HepG2 (cell line): ENCODE measurements at regions not wholly inside any gene's neighbourhood (a gene's known extent, or its start where the extent isn't known, plus 50 kb on each side); places are given as distances from the start of the nearest gene placed in this dataset.

Experiments
- CTCF ChIP-seq: sonication (generic); formaldehyde crosslinking; IDR thresholded peaks from 2 replicates; pipeline ENCODE4 v1.5.0; 2020; ENCODE audit warnings: mild to moderate bottlenecking, missing genetic modification reagents, moderate library complexity
- ETV6 ChIP-seq: sonication (generic); formaldehyde crosslinking; conservative IDR thresholded peaks from 2 replicates; pipeline ENCODE4 v1.4.0; 2020; ENCODE audit warnings: missing genetic modification reagents
- HDAC2 ChIP-seq: sonication (generic); formaldehyde crosslinking; IDR thresholded peaks from 2 replicates; pipeline ENCODE4 v1.4.0; 2020; ENCODE audit warnings: missing genetic modification reagents
- KLF9 ChIP-seq: IDR thresholded peaks from 2 replicates; pipeline ENCODE4 v1.6.1; 2016; ENCODE audit warnings: low read depth
- MAX ChIP-seq: IDR thresholded peaks from 2 replicates; pipeline ENCODE4 v1.6.1; 2012; ENCODE audit warnings: inconsistent platforms
- POGK ChIP-seq: sonication (generic); formaldehyde crosslinking; conservative IDR thresholded peaks from 2 replicates; pipeline ENCODE4 v1.8.0; 2022; ENCODE audit warnings: mild to moderate bottlenecking, moderate library complexity, missing genetic modification reagents
- REST ChIP-seq, 2 experiments: IDR thresholded peaks; 2 replicates each; pipeline ENCODE4 v1.6.1; 2011 to 2012; ENCODE audit warnings: low read length in 2 of 2, borderline replicate concordance in 1 of 2, low read depth in 1 of 2, mild to moderate bottlenecking in 1 of 2, moderate library complexity in 1 of 2
- SNAPC5 ChIP-seq: sonication (generic); formaldehyde crosslinking; IDR thresholded peaks from 2 replicates; pipeline ENCODE4 v1.8.1; 2023; ENCODE audit warnings: mild to moderate bottlenecking, missing genetic modification reagents, borderline replicate concordance
- ZBTB43 ChIP-seq: sonication (generic); formaldehyde crosslinking; conservative IDR thresholded peaks from 2 replicates; pipeline ENCODE4 v1.4.0; 2020; ENCODE audit warnings: missing genetic modification reagents

- TF ChIP-seq HDAC2 (CRISPR knock-in tag) (no peak), CTCF (CRISPR knock-in tag) (no peak), ZBTB43 (no peak), REST (IDR thresholded peaks at IDR 0.05; ENCODE audit: borderline replicate concordance in 1 of 2, low read depth in 1 of 2, low read length in 2 of 2) (no peak), KLF9 (CRISPR knock-in tag) (no peak), ETV6 (no peak), POGK (CRISPR knock-in tag) (no peak), SNAPC5 (no peak), MAX (no peak)
Observed at GRCh38 chr4:32393806-32394205, 1673.6 kb downstream of the PCDH7 start.
